Skin epidermis (tissue), 12 donors: ENCODE measurements at regions not wholly inside any gene's neighbourhood (a gene's known extent, or its start where the extent isn't known, plus 50 kb on each side); places are given as distances from the start of the nearest gene placed in this dataset.
"Not testable (repeated sequence)": the region's sequence is repeated elsewhere in the genome, so short reads cannot be mapped to it uniquely, and the experiment has no call there.

Experiments
- H3K27ac ChIP-seq, 21 experiments: fragments of 200-600 bp; sonication (generic) in 11 of 21; one replicate each; pipeline ENCODE4 v1.5.0; 2020; ENCODE audit warnings: mild to moderate bottlenecking in 3 of 21, inconsistent platforms in 2 of 21, moderate library complexity in 2 of 21
- H3K4me3 ChIP-seq, 7 experiments: fragments of 200-600 bp; sonication (generic) in 2 of 7; one replicate each; pipeline ENCODE4 v1.5.0; 2020; ENCODE audit warnings: inconsistent platforms in 2 of 7, mild to moderate bottlenecking in 2 of 7, moderate library complexity in 1 of 7

DNA sequence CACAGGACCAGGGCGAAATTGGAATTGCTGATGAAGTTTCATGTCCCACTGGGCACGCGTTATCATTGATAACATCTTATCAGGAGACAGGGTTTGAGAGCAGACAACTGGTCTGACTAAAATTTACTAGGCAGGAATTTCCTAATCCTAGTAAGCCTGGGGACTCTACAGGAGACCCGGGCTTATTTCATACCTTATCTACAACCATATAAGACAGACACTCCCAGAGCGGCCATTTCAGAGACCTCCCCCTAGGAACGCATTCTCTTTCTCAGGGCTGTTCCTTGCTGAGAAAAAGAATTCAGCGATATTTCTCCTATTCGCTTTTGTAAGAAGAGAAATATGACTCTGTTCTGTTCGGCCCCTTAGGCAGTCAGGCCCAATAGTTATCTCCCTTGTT lies 193.7 kb upstream of the DTNA start:
- not testable (repeated sequence) for H3K4me3 ChIP-seq, H3K27ac ChIP-seq

DNA sequence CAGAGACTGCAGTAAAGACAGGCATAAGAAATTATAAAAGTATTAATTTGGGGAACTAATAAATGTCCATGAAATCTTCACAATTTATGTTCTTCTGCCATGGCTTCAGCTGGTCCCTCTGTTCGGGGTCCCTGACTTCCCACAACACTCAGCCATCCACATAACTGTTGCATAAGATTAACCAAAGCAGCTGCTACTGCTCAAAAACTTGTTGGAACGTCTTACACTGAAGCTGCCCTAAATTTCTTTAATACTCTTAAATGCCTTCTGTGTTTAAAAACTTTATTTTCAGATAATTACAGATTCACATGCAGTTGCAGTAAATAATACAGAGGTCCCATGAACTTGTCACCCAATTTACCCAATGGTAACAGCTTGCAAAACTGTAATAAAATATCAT lies 193.1 kb upstream of the DTNA start:
- not testable (repeated sequence) for H3K4me3 ChIP-seq, H3K27ac ChIP-seq

GRCh38 chr18:34521040-34521439 lies 189.1 kb upstream of the DTNA start:
- Histone ChIP-seq H3K4me3 (no peak overlapping the region), H3K27ac (no peak overlapping the region)

DNA sequence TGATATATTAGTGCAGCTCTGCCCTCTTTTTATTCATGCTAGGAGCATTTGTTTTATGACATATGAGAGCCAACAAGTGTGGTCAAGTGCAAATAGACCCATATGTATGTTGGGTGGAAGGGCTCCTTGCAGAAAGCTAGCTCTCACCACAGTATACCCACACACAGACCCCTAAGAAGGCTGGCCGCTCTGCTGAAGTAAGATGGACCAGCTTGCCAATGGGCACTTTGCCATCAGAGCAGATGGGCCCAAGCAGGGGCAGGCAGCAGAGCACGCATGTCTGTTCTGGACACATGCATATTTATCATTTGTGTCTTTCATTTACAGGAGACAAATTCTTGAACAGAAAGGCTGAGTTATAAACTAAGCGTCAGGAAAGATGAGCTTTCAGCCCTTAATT lies 187.5 kb upstream of the DTNA start:
- H3K27ac ChIP-seq = no peak overlapping the region

DNA sequence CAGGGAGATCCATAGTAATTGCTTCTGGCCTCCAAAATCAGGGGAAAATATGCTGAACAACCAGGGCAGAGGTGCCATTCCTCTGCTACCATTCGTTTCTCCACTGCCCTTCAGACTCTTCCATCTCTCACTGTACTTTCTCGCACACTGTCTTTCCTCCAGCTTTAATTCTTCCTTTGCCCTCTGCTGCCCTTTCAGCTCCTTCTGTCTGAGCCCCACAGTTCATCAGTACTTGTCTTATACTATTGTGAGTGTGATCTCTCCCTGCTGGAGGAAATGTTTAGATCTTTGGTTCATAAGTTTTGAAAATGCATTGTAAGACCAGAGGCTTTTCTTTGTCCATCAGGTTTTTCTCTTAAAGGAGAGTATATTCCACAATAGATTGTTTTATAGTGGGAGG lies 184.9 kb upstream of the DTNA start:
- no peak overlapping the region for H3K4me3 ChIP-seq
- no peak overlapping the region for H3K27ac ChIP-seq

More for the DNA sequence above, 187.5 kb upstream of the DTNA start:
- no peak overlapping the region for H3K4me3 ChIP-seq

DNA sequence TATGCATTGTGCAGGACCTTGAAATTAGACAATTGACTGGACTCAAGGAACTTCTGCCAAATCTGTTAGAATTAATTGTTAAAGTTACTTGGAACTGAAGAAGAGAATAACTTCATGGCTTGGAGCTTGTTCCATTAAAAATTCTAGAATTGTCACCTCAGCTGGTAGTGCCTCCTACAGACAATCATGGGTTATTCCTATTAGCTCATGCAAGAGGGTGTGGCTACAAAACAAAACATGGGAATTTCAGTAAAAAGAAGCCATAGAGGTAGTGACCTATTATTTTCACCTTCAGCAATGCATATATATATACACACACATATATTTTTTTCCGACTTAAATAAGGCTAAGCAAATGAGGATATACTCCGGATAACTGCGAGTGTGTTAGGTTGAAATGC lies 181.9 kb upstream of the DTNA start:
- H3K27ac ChIP-seq = no peak overlapping the region
- H3K4me3 ChIP-seq = no peak overlapping the region

GRCh38 chr18:34529358-34530335 lies 180.5 kb upstream of the DTNA start:
- H3K27ac ChIP-seq = no peak overlapping the region
- no peak overlapping the region for H3K4me3 ChIP-seq

DNA sequence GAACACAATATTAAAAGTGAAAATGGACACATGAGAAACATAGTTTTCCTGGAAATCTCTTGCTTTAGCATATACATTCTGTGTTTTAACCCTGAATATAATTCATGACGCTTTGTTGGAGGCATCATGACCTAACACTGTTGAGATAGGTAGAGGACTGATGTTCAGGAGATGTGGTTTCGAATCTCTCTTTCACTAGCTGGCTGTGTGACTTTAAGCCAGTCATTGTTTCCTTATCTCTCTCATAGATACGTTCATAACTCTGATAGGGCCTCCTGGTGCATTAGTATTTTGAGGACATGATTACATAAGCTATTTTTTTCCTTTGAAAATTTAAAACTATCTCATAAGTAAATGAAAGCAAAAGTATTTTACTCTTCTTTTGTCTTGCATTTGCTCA lies 179.0 kb upstream of the DTNA start:
- Histone ChIP-seq H3K4me3 (no peak overlapping the region), H3K27ac (no peak overlapping the region)

- H3K4me3 ChIP-seq, H3K27ac ChIP-seq: not testable (repeated sequence)
These were observed 175.5 kb upstream of the DTNA start for GRCh38 chr18:34534642-34535041.

- no peak overlapping the region for H3K27ac ChIP-seq
These were observed 169.2 kb upstream of the DTNA start for GRCh38 chr18:34540897-34541296.

DNA sequence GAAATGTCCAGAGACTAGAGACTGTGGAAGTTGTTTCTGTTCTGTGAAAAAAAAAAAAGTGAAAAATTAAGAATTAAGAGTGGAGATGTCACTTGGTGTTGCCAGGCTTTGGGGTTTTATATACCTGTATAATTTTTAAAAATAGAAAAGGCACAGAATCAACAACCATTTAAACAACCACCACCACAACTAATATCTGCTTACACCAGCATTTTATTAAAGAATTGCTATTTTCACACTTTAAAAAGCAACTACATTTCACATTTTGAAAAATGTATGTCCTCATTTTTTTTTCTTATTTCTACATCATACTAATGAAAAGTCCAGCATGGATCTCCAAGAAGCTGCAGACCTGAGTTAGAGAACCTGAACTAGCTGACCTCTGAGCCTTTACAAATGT lies 167.5 kb upstream of the DTNA start:
- H3K27ac ChIP-seq = no peak overlapping the region
- H3K4me3 ChIP-seq = no peak overlapping the region

More at GRCh38 chr18:34540897-34541296, 169.2 kb upstream of the DTNA start:
- H3K4me3 ChIP-seq = no peak overlapping the region

DNA sequence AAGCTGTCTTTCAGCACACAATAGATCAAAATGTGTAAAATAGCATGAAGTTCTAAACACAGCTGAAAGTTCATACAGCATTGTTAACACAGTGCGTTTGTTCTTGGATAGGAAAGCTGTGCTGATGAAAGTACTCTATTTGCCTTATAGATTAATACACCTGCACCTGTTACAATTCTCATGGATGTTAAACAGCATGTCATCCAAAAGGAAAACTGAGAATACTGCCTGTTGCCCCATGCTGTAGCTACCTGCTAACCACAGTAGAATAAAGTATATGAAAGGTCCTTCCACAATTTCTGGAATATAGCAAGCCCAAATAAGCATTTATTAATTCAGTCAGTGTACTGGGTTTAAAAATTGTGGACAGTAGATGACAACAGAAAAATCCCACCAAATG lies 166.7 kb upstream of the DTNA start:
- Histone ChIP-seq H3K27ac (no peak overlapping the region), H3K4me3 (no peak overlapping the region)

DNA sequence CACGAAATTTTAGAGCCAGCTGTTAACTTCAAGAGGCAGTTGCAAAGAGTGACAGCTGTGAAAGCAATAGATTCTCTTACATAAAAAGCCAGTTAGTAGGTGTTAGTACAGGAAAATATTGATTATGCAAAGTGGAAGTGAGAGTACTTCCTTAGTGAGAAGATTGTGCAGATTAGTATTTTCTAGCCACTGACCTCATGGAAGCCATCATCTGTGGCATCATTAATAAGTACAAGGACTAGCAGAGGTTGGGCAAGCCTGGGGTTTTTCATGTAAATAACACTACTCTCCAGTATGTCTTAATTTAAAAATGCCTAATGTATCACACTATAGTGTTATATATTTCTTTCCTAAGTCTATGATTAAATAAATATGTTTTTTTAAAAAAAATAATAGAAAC lies 166.2 kb upstream of the DTNA start:
- Histone ChIP-seq H3K4me3 (no peak overlapping the region), H3K27ac (no peak overlapping the region)

DNA sequence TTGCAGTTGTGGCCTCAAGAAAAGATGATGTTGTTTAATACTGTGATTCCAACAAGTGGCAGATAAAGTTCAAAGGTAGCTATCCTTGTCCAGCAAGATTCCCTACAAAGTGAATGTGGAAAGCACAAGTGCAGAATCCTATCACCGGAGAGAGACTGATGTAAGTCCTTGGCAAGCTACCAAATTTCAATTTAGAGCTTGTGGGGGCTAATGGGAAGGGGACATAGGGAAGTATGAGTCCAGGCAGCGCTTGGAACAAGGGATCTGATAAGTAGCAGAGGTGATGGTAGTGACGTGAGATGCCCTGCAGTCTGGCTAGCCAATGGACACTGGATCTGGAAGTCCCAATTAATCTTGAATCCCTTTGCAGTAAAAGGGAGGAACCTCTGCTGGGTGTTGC lies 165.2 kb upstream of the DTNA start:
- Histone ChIP-seq H3K27ac (no peak overlapping the region), H3K4me3 (no peak overlapping the region)

DNA sequence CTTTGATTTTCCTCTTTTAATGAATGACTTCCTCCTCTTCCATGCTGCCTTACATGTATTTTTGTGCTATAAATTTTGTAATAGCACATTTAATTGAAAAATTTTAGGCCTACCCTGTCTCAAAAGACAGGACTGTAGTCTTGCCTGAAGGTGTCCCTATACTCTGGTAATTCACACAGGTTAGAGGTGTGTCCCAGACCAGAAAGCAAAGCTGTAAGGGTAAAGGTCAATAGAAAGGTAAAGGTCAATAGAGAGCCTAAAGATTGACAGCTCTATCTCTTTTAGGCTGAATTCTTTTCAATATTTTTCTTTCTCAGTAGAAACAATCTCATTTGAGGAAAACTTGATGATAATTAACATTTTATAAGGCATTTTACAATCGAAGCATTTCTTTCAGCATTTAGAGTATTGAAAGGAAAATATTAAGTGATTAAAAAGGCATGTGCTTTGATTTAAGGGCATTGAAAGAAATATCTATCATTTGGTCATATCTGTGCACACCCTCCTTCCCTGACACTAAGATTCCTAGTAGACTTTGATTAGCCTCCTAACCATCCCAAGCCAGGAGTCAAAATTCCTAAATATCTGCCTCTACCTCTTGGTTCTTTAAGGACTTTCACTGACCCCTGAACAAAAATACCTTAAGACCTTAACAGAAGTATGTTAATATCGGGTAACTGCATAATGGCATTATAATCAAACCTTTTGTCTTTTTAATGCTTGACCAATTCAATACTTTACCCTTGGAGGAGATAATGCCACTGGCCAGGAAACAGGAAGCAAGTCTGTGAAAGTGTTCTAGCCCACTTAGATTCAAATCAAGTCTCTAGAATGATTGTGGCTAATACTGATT lies 161.8 kb upstream of the DTNA start:
- H3K27ac ChIP-seq = no peak overlapping the region

GRCh38 chr18:34548973-34549294 lies 161.2 kb upstream of the DTNA start:
- H3K4me3 ChIP-seq = no peak overlapping the region
- no peak overlapping the region for H3K27ac ChIP-seq

More for the DNA sequence above, 161.8 kb upstream of the DTNA start:
- H3K4me3 ChIP-seq = no peak overlapping the region

- H3K27ac ChIP-seq = no peak overlapping the region
- no peak overlapping the region for H3K4me3 ChIP-seq
These were observed 160.7 kb upstream of the DTNA start for GRCh38 chr18:34549367-34549766.

GRCh38 chr18:34550156-34550555 lies 159.9 kb upstream of the DTNA start:
- no peak overlapping the region for H3K27ac ChIP-seq
- no peak overlapping the region for H3K4me3 ChIP-seq

DNA sequence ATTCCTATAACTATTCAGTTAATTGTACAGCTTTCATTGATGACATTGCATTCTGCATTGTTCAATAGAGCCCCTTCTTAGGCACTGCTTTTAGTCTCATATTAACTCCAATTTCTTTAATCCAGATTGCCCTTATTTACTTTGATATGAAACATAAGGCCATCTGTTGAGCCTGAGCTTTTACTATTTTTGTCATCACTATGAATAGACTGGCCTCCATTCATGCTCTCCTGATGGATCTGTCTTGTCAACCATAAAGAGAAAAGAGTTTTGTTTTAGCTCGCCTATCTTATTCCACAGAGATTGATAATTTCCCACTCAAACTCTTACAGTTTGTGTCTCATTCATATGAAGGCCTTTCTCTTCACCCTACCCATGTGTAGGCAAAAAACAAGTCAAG lies 159.2 kb upstream of the DTNA start:
- Histone ChIP-seq H3K4me3 (no peak overlapping the region), H3K27ac (no peak overlapping the region)

DNA sequence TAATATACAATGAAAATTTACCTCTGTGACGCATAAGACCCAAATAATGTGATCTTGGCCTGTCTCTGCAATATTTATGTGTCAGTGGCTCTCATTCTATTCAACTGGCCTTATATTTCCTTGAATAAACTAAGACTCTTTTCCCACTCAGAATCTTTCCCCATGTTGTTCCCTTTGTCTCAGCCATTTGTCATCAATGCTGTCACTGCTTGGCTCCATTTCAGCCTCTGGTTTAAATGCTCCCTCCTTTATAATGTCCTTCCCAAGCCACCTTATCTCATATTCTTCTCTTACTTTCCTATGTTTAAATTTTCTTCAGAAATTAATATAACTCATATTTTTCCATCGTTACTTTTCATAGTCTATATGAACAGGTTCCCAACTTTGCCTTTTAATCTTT lies 158.3 kb upstream of the DTNA start:
- H3K27ac ChIP-seq = no peak overlapping the region
- no peak overlapping the region for H3K4me3 ChIP-seq

- no peak overlapping the region for H3K27ac ChIP-seq
- H3K4me3 ChIP-seq = no peak overlapping the region
These were observed 147.7 kb upstream of the DTNA start for GRCh38 chr18:34562252-34562870.
